ENCODE measurements at regions not wholly inside any gene's neighbourhood (a gene's known extent, or its start where the extent isn't known, plus 50 kb on each side); places are given as distances from the start of the nearest gene placed in this dataset.

- Histone ChIP-seq H3K4me1 (replicated peaks; ENCODE audit: insufficient read depth) (no peaks in the 10 kb centered on the region), H4K20me1 (ENCODE audit: insufficient read depth) (no peaks in the 10 kb centered on the region), H3K27me3 (ENCODE audit: insufficient read depth, low read depth) (no peaks in the 10 kb centered on the region), H3F3A (ENCODE audit: insufficient read depth, low read depth) (no peaks in the 10 kb centered on the region), H3K4me2 (no peak overlapping the region), H3K9me2 (ENCODE audit: insufficient read depth) (no peaks in the 10 kb centered on the region), H3K27ac (no peak overlapping the region), H3K36me3 (ENCODE audit: low read depth) (no peaks in the 10 kb centered on the region), H2AFZ (no peak overlapping the region), H3K9me3 (ENCODE audit: insufficient read depth, low read depth) (no peaks in the 10 kb centered on the region), H3K4me3 (no peak overlapping the region), H3K79me2 (ENCODE audit: low read depth) (no peaks in the 10 kb centered on the region)
- TF ChIP-seq CTCF (conservative IDR thresholded peaks at IDR 0.05) (no peak), EZH2 (IDR thresholded peaks at IDR 0.05; ENCODE audit: low read depth) (no peak)
- DNase-seq = no peak
- POLR2A ChIA-PET (ENCODE audit: unreplicated experiment) = no interaction called here
- no TSS peak for BruUV-seq (replicated peaks)
- intact Hi-C loops (cut with micrococcal nuclease; ENCODE audit: unreplicated experiment) = no loop called here
- CTCF ChIA-PET = no interaction called here
Observed at GRCh38 chr9:74117731-74118130, 379.4 kb upstream of the RORB start.

GRCh38 chr9:74120061-74120460, 377.1 kb upstream of the RORB start:
- Histone ChIP-seq H3K27me3 (ENCODE audit: insufficient read depth, low read depth) (no peaks in the 10 kb centered on the region), H3K27ac (no peak overlapping the region), H3K79me2 (ENCODE audit: low read depth) (no peaks in the 10 kb centered on the region), H3F3A (ENCODE audit: insufficient read depth, low read depth) (no peaks in the 10 kb centered on the region), H3K4me3 (no peak overlapping the region), H4K20me1 (ENCODE audit: insufficient read depth) (no peaks in the 10 kb centered on the region), H3K36me3 (ENCODE audit: low read depth) (no peaks in the 10 kb centered on the region), H3K9me3 (ENCODE audit: insufficient read depth, low read depth) (no peaks in the 10 kb centered on the region), H3K4me2 (no peak overlapping the region), H3K4me1 (replicated peaks; ENCODE audit: insufficient read depth) (no peaks in the 10 kb centered on the region), H3K9me2 (ENCODE audit: insufficient read depth) (no peaks in the 10 kb centered on the region), H2AFZ (no peak overlapping the region)
- ChIA-PET CTCF (no interaction called here), POLR2A (ENCODE audit: unreplicated experiment) (no interaction called here)
- intact Hi-C loops (cut with micrococcal nuclease; ENCODE audit: unreplicated experiment) = no loop called here
- no peak for TF ChIP-seq EZH2 (IDR thresholded peaks at IDR 0.05; ENCODE audit: low read depth)
- DNase-seq = no peak
- no TSS peak for BruUV-seq (replicated peaks)

- Histone ChIP-seq H2AFZ (no peak overlapping the region), H3K27ac (no peak overlapping the region), H4K20me1 (ENCODE audit: insufficient read depth) (no peaks in the 10 kb centered on the region), H3K27me3 (ENCODE audit: insufficient read depth, low read depth) (no peaks in the 10 kb centered on the region), H3K79me2 (ENCODE audit: low read depth) (no peaks in the 10 kb centered on the region), H3K4me3 (no peak overlapping the region), H3K9me3 (ENCODE audit: insufficient read depth, low read depth) (no peaks in the 10 kb centered on the region), H3K9me2 (ENCODE audit: insufficient read depth) (no peaks in the 10 kb centered on the region), H3K4me2 (no peak overlapping the region), H3F3A (ENCODE audit: insufficient read depth, low read depth) (no peaks in the 10 kb centered on the region), H3K4me1 (replicated peaks; ENCODE audit: insufficient read depth) (no peaks in the 10 kb centered on the region), H3K36me3 (ENCODE audit: low read depth) (no peaks in the 10 kb centered on the region)
- intact Hi-C loops (cut with micrococcal nuclease; ENCODE audit: unreplicated experiment) = no loop called here
- CTCF ChIA-PET = no interaction called here
- TF ChIP-seq CTCF (conservative IDR thresholded peaks at IDR 0.05) = no peak
- no peak for TF ChIP-seq EZH2 (IDR thresholded peaks at IDR 0.05; ENCODE audit: low read depth)
- POLR2A ChIA-PET (ENCODE audit: unreplicated experiment) = no interaction called here
- DNase-seq = no peak
- no TSS peak for BruUV-seq (replicated peaks)
Observed at GRCh38 chr9:74120470-74120869, 376.7 kb upstream of the RORB start.

GRCh38 chr9:74122216-74122615, 374.9 kb upstream of the RORB start:
- no peaks in the 10 kb centered on the region for H3K9me2 ChIP-seq (ENCODE audit: insufficient read depth)
- no peaks in the 10 kb centered on the region for H4K20me1 ChIP-seq (ENCODE audit: insufficient read depth)
- no peaks in the 10 kb centered on the region for H3K79me2 ChIP-seq (ENCODE audit: low read depth)
- no peaks in the 10 kb centered on the region for H3K4me1 ChIP-seq (replicated peaks; ENCODE audit: insufficient read depth)
- ChIA-PET POLR2A (ENCODE audit: unreplicated experiment) (no interaction called here), CTCF (no interaction called here)
- TF ChIP-seq EZH2 (IDR thresholded peaks at IDR 0.05; ENCODE audit: low read depth) = no peak
- no peak for TF ChIP-seq CTCF (conservative IDR thresholded peaks at IDR 0.05)
- no peak overlapping the region for H2AFZ ChIP-seq
- H3K27me3 ChIP-seq (ENCODE audit: insufficient read depth, low read depth) = no peaks in the 10 kb centered on the region
- no peak overlapping the region for H3K4me2 ChIP-seq
- BruUV-seq (replicated peaks) = no TSS peak
- H3K9me3 ChIP-seq (ENCODE audit: insufficient read depth, low read depth) = no peaks in the 10 kb centered on the region
- no peak overlapping the region for H3K27ac ChIP-seq
- H3K36me3 ChIP-seq (ENCODE audit: low read depth) = no peaks in the 10 kb centered on the region
- no peak overlapping the region for H3K4me3 ChIP-seq
- H3F3A ChIP-seq (ENCODE audit: insufficient read depth, low read depth) = no peaks in the 10 kb centered on the region
- intact Hi-C loops (cut with micrococcal nuclease; ENCODE audit: unreplicated experiment) = no loop called here
- DNase-seq = no peak

Measured in PC-9 (cell line).